ENCODE measurements at regions not wholly inside any gene's neighbourhood (a gene's known extent, or its start where the extent isn't known, plus 50 kb on each side); places are given as distances from the start of the nearest gene placed in this dataset.
"Not testable (repeated sequence)": the region's sequence is repeated elsewhere in the genome, so short reads cannot be mapped to it uniquely, and the experiment has no call there.

DNA sequence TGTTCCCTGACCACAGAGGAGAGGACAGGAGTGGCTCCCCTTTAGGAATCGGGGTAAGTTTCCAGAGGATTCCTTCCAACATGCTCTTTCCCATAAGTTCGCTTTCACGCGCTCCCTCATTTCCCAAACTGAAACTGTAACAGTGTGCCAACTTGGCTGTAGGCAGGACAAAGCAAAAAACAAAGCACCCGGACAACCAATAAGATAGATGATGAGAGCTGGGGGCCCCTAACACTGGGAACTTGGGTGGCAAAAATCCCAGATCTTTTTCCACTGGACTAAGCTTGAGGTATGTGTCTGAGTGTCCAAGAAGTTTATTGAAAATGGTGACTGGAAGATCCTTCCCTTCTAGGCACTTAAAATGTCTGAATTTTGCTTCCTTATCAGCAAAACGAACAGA, 258.7 kb upstream of the IL12B start:
- H3K9me3 Mint-ChIP-seq, result no peaks in the 10 kb centered on the region
- no peak overlapping the region for H3K27ac Mint-ChIP-seq
- no peaks in the 10 kb centered on the region for H3K4me1 Mint-ChIP-seq (ENCODE audit: low read depth)
- no peak for DNase-seq (ENCODE audit: low spot score)
- no peaks in the 10 kb centered on the region for H3K36me3 Mint-ChIP-seq (ENCODE audit: low read depth)
- H3K27me3 Mint-ChIP-seq (ENCODE audit: low read depth), result no peaks in the 10 kb centered on the region
- H3K4me3 Mint-ChIP-seq, result no peak overlapping the region

DNA sequence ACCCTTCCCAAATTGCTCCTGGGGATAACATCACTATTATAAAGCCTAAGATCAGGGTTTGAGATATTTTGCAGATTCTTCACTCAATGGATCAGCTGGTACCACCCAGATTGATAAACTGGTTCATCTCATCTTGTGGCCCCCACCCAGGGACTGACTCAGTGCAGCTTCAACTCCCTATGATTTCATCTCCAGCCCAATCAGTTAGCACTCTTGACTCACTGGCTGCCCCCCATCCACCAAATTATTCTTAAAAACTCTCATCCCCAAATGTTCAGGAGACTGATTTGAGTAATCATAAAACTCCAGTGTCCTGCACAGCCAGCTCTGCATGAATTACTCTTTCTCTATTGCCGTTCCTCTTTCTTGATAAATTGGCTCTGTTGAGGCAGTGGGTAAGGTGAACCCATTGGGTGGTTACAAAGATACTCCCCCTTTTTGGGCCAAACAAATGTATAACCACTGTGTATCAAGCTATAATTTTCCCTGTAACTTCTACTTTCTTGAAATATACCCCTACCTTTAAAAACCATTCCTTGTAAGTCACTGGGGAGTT, 263.3 kb upstream of the IL12B start:
- Mint-ChIP-seq H3K27ac (no peak overlapping the region), H3K4me1 (ENCODE audit: low read depth) (no peaks in the 10 kb centered on the region), H3K4me3 (no peak overlapping the region), H3K27me3 (ENCODE audit: low read depth) (no peaks in the 10 kb centered on the region), H3K9me3 (peaks cover 15% of the 10 kb centered on the region), H3K36me3 (ENCODE audit: low read depth) (no peaks in the 10 kb centered on the region)
- no peak for DNase-seq (ENCODE audit: low spot score)

- not testable (repeated sequence) for H3K4me3 Mint-ChIP-seq; H3K4me1 Mint-ChIP-seq (ENCODE audit: low read depth); H3K27ac Mint-ChIP-seq; DNase-seq (ENCODE audit: low spot score); H3K27me3 Mint-ChIP-seq (ENCODE audit: low read depth); H3K36me3 Mint-ChIP-seq (ENCODE audit: low read depth)
- peaks cover 15% of the 10 kb centered on the region for H3K9me3 Mint-ChIP-seq
Observed at GRCh38 chr5:159595561-159595960, 265.3 kb upstream of the IL12B start.

- Mint-ChIP-seq H3K9me3 (peaks cover 17% of the 10 kb centered on the region), H3K4me3 (no peak overlapping the region), H3K27me3 (ENCODE audit: low read depth) (no peaks in the 10 kb centered on the region), H3K27ac (no peak overlapping the region), H3K36me3 (ENCODE audit: low read depth) (no peaks in the 10 kb centered on the region), H3K4me1 (ENCODE audit: low read depth) (peaks cover 4% of the 10 kb centered on the region)
- no peak for DNase-seq (ENCODE audit: low spot score)
Observed at GRCh38 chr5:159601216-159601615, 270.9 kb upstream of the IL12B start.

GRCh38 chr5:159602434-159602833, 272.1 kb upstream of the IL12B start:
- Mint-ChIP-seq H3K9me3 (peaks cover 12% of the 10 kb centered on the region), H3K36me3 (ENCODE audit: low read depth) (no peaks in the 10 kb centered on the region), H3K4me3 (no peak overlapping the region), H3K27me3 (ENCODE audit: low read depth) (no peaks in the 10 kb centered on the region), H3K4me1 (ENCODE audit: low read depth) (peaks cover 4% of the 10 kb centered on the region), H3K27ac (no peak overlapping the region)
- no peak for DNase-seq (ENCODE audit: low spot score)

- no peak for DNase-seq (ENCODE audit: low spot score)
- H3K27ac Mint-ChIP-seq, result no peak overlapping the region
- peaks cover 4% of the 10 kb centered on the region for H3K4me1 Mint-ChIP-seq (ENCODE audit: low read depth)
- H3K27me3 Mint-ChIP-seq (ENCODE audit: low read depth), result no peaks in the 10 kb centered on the region
- H3K36me3 Mint-ChIP-seq (ENCODE audit: low read depth), result no peaks in the 10 kb centered on the region
- peaks cover 9% of the 10 kb centered on the region for H3K9me3 Mint-ChIP-seq
- no peak overlapping the region for H3K4me3 Mint-ChIP-seq
Observed at GRCh38 chr5:159605585-159605984, 275.3 kb upstream of the IL12B start.

DNA sequence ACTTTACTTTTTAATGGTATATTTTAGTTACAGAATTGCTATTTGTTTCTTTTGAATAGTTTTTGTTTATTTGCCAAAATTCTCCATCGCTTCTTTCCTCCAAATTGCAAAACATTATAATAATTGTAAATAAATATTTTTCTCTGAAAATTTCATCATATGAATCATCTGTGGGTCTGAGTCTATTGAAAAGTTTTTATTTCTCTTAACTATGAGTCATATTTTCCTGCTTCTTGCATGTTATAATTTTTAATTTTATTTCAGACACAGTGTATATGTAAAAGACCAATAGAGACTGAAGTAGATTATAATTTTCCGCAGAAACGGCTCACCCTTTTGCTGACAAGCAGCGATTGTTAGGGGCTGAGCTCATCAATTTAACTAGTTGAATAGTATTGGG, 279.1 kb upstream of the IL12B start:
- Mint-ChIP-seq H3K4me1 (ENCODE audit: low read depth) (no peaks in the 10 kb centered on the region), H3K27ac (no peak overlapping the region), H3K4me3 (no peak overlapping the region), H3K9me3 (no peaks in the 10 kb centered on the region), H3K27me3 (ENCODE audit: low read depth) (no peaks in the 10 kb centered on the region), H3K36me3 (ENCODE audit: low read depth) (no peaks in the 10 kb centered on the region)
- no peak for DNase-seq (ENCODE audit: low spot score)

DNA sequence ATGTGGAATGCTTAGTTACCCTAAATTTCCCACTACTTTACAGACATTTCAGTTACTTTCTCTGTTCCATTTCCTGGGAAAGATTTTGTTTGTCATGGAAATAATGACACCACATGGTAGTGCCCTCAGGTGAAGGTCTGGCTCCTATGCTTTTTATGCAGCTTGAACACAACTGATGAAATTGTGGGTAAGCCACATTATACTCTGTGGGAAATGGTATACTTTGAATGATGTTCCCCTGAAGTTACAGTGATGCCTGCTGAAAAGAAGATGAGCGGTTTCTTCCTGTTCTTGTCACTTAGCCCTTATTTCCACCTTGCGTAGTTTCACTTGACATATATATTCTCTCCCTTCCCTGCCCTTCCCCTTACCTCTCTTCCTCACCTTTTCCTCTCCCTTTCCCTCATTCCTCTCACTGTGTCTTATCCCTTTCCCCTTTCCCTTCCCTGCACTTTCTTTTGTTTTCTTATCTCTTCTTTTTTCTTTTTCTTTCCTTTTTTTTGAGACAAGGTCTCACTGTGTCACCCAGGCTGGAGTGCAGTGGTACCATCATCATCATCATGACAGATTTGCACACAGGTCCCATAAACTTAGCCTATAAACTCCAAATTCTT, 280.8 kb upstream of the IL12B start:
- H3K27me3 Mint-ChIP-seq (ENCODE audit: low read depth), result no peaks in the 10 kb centered on the region
- H3K4me3 Mint-ChIP-seq, result no peak overlapping the region
- DNase-seq (ENCODE audit: low spot score), result no peak
- H3K9me3 Mint-ChIP-seq, result no peaks in the 10 kb centered on the region
- H3K36me3 Mint-ChIP-seq (ENCODE audit: low read depth), result no peaks in the 10 kb centered on the region
- H3K27ac Mint-ChIP-seq, result no peak overlapping the region
- no peaks in the 10 kb centered on the region for H3K4me1 Mint-ChIP-seq (ENCODE audit: low read depth)

- no peak for DNase-seq (ENCODE audit: low spot score)
- Mint-ChIP-seq H3K27me3 (ENCODE audit: low read depth) (no peaks in the 10 kb centered on the region), H3K36me3 (ENCODE audit: low read depth) (no peaks in the 10 kb centered on the region), H3K4me1 (ENCODE audit: low read depth) (no peaks in the 10 kb centered on the region), H3K27ac (no peak overlapping the region), H3K9me3 (peaks cover 1% of the 10 kb centered on the region), H3K4me3 (no peak overlapping the region)
Observed at GRCh38 chr5:159616952-159617351, 286.7 kb upstream of the IL12B start.

GRCh38 chr5:159619826-159620225, 289.5 kb upstream of the IL12B start:
- no peak overlapping the region for H3K27ac Mint-ChIP-seq
- no peaks in the 10 kb centered on the region for H3K36me3 Mint-ChIP-seq (ENCODE audit: low read depth)
- no peak overlapping the region for H3K4me3 Mint-ChIP-seq
- no peak for DNase-seq (ENCODE audit: low spot score)
- peaks cover 8% of the 10 kb centered on the region for H3K9me3 Mint-ChIP-seq
- no peaks in the 10 kb centered on the region for H3K27me3 Mint-ChIP-seq (ENCODE audit: low read depth)
- no peaks in the 10 kb centered on the region for H3K4me1 Mint-ChIP-seq (ENCODE audit: low read depth)

DNA sequence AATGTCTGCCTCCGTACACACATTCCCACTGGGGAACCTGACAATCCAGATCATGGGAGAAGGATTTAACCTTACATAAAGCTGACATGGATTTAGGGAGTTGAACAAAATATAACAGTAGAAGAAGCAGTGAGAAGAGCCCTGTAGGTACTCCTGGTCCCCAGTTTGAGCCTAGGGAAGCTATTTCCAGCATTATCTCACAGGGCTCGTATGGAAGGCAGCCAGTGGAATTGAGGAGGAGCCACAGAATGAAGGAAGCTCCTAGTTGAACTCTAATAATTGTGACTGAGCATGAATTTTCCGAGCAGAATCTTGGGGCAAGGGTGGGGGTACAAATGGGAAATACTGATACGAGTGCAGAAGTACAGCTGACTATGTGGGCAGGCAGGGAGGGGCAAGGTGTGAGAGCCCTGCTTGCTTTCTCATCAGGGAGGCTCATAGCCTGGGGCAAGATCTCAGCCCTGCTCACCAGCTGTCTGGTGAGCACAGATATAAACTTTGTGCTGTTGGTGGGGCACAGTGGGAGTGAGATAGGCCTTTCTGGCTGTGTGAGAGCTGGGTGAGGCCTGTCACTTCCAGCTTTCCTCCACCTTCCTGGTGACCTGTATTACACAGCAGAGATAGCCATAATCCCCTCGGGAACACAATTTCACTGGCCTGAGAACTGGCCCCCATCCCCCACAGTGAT, 290.7 kb upstream of the IL12B start:
- DNase-seq (ENCODE audit: low spot score), result no peak
- Mint-ChIP-seq H3K9me3 (peaks cover 8% of the 10 kb centered on the region), H3K4me3 (no peak overlapping the region), H3K36me3 (ENCODE audit: low read depth) (no peaks in the 10 kb centered on the region), H3K27me3 (ENCODE audit: low read depth) (no peaks in the 10 kb centered on the region), H3K27ac (no peak overlapping the region), H3K4me1 (ENCODE audit: low read depth) (no peaks in the 10 kb centered on the region)

GRCh38 chr5:159628703-159629102, 287.6 kb upstream of the ADRA1B start:
- H3K9me3 Mint-ChIP-seq, result no peaks in the 10 kb centered on the region
- DNase-seq (ENCODE audit: low spot score), result no peak
- no peaks in the 10 kb centered on the region for H3K36me3 Mint-ChIP-seq (ENCODE audit: low read depth)
- no peaks in the 10 kb centered on the region for H3K27me3 Mint-ChIP-seq (ENCODE audit: low read depth)
- H3K27ac Mint-ChIP-seq, result no peak overlapping the region
- H3K4me3 Mint-ChIP-seq, result no peak overlapping the region
- no peaks in the 10 kb centered on the region for H3K4me1 Mint-ChIP-seq (ENCODE audit: low read depth)

- H3K4me3 Mint-ChIP-seq, result no peak overlapping the region
- no peak overlapping the region for H3K27ac Mint-ChIP-seq
- no peaks in the 10 kb centered on the region for H3K9me3 Mint-ChIP-seq
- H3K4me1 Mint-ChIP-seq (ENCODE audit: low read depth), result no peaks in the 10 kb centered on the region
- H3K36me3 Mint-ChIP-seq (ENCODE audit: low read depth), result no peaks in the 10 kb centered on the region
- no peaks in the 10 kb centered on the region for H3K27me3 Mint-ChIP-seq (ENCODE audit: low read depth)
- DNase-seq (ENCODE audit: low spot score), result no peak
Observed at GRCh38 chr5:159629158-159629557, 287.1 kb upstream of the ADRA1B start.

DNA sequence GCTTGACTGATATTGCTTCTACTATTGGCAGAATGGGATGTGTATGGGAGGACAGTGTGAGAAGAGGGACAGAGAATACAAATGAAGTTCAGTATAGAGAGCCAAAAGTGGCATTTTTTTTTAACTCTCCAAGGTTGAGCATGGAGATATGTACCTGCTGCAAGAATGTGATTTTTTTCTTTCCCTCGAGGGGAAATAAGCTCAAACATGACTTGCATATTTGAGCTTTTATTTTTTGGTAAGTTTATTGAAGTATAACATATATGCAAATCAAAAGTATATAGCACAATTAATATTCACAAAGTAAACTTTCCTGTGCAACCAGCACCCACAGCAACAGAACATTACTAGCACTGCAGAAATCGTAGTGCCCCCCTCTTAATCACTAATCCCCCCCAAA, 285.7 kb upstream of the ADRA1B start:
- no peak overlapping the region for H3K27ac Mint-ChIP-seq

DNA sequence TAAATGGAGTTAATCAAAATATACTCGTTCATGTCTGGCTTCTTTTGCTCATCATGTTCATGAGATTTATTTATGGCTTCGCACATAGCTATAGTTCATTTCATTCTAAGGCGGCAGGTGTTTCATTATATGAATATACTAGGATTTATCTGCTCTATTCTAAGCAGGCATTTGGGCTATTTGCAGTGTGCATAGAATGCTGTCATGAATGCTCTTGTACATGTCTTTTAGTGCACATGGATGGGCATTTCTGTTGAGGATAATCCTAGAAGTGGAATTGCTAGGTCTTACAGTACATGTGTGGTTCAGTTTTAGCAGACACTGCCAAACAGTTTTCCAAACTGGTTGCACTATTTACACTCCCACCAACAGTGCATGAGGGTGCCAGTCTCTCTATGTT, 285.3 kb upstream of the ADRA1B start:
- Mint-ChIP-seq H3K27ac (no peak overlapping the region), H3K27me3 (ENCODE audit: low read depth) (no peaks in the 10 kb centered on the region), H3K4me3 (no peak overlapping the region), H3K9me3 (no peaks in the 10 kb centered on the region), H3K36me3 (ENCODE audit: low read depth) (no peaks in the 10 kb centered on the region), H3K4me1 (ENCODE audit: low read depth) (no peaks in the 10 kb centered on the region)
- no peak for DNase-seq (ENCODE audit: low spot score)

More for the DNA sequence above, 285.7 kb upstream of the ADRA1B start:
- H3K4me1 Mint-ChIP-seq (ENCODE audit: low read depth), result no peaks in the 10 kb centered on the region
- no peaks in the 10 kb centered on the region for H3K36me3 Mint-ChIP-seq (ENCODE audit: low read depth)
- no peak for DNase-seq (ENCODE audit: low spot score)
- no peak overlapping the region for H3K4me3 Mint-ChIP-seq
- no peaks in the 10 kb centered on the region for H3K27me3 Mint-ChIP-seq (ENCODE audit: low read depth)
- H3K9me3 Mint-ChIP-seq, result no peaks in the 10 kb centered on the region
